B cell (primary cell): ENCODE measurements at regions not wholly inside any gene's neighbourhood (a gene's known extent, or its start where the extent isn't known, plus 50 kb on each side); places are given as distances from the start of the nearest gene placed in this dataset.

ENCODE experiments used
- ATAC-seq: fragments of 200-7000 bp; cut with Tn5 transposase; one replicate; pipeline ENCODE4 v1.10.0; 2021; ENCODE audit warnings: low read depth, mild to moderate bottlenecking, moderate number of reproducible peaks, moderate library complexity
- CTCF ChIA-PET: fragments of 350-600 bp; sonication (Branson Sonifier 250); formaldehyde crosslinking; loops from one replicate; lab custom pipeline; 2021; ENCODE audit warnings: antibody characterized with exemption, inconsistent platforms; lab: Charles Lee
- POLR2A ChIA-PET: fragments of 350-600 bp; sonication (Branson Sonifier 250); formaldehyde crosslinking; loops from one replicate; lab custom pipeline; 2021; ENCODE audit warnings: antibody characterized with exemption; lab: Charles Lee
- DNase-seq: peaks from one replicate; pipeline ENCODE4 v3.0.0; 2013
- H2AFZ ChIP-seq: 2 replicates; pipeline ENCODE4 v1.6.1; 2012; ENCODE audit warnings: mild to moderate bottlenecking, low read depth, low read length; ENCODE audit not compliant: insufficient read depth, poor library complexity, severe bottlenecking
- H3K27ac ChIP-seq, 2 donors: 1 replicate in 1 of 2; 2 replicates in 1 of 2; pipeline ENCODE4 v1.5.1; 2012 to 2013; ENCODE audit warnings: low read length in 2 of 2, mild to moderate bottlenecking in 2 of 2, moderate library complexity in 1 of 2
- H3K27me3 ChIP-seq, 4 experiments: fragments of 200-600 bp in 1 of 4; sonication (generic) in 1 of 4; replicated peaks in 1 of 4; 1 replicate in 2 of 4; 2 replicates in 2 of 4; pipeline versions ENCODE4 v1.6.1 to v1.7.0; 2013 to 2016; ENCODE audit warnings: low read length in 3 of 4, mild to moderate bottlenecking in 2 of 4, mixed read lengths in 1 of 4, moderate library complexity in 1 of 4; ENCODE audit not compliant: insufficient read depth in 4 of 4, control insufficient read depth in 3 of 4; ENCODE audit errors: control extremely low read depth in 1 of 4
- H3K36me3 ChIP-seq, 2 experiments: replicated peaks in 1 of 2; 1 replicate in 1 of 2; 2 replicates in 1 of 2; pipeline versions ENCODE4 v1.6.1 to v1.7.1; 2013; ENCODE audit warnings: low read length in 1 of 2; ENCODE audit not compliant: insufficient read depth in 2 of 2, control insufficient read depth in 1 of 2; ENCODE audit errors: control extremely low read depth in 1 of 2, extremely low read depth in 1 of 2
- H3K4me1 ChIP-seq, 2 donors: fragments of 200-600 bp in 1 of 2; sonication (generic) in 1 of 2; 1 replicate in 1 of 2; 2 replicates in 1 of 2; pipeline versions ENCODE4 v1.5.1 to v1.6.1; 2013 to 2017; ENCODE audit warnings: low read length in 2 of 2; ENCODE audit not compliant: control insufficient read depth in 2 of 2, insufficient read depth in 2 of 2
- H3K4me2 ChIP-seq: replicated peaks from 2 replicates; pipeline ENCODE3; 2012; ENCODE audit warnings: mild to moderate bottlenecking, low read depth, low read length; ENCODE audit not compliant: poor library complexity, severe bottlenecking
- H3K4me3 ChIP-seq, 5 experiments: fragments of 200-600 bp in 1 of 5; sonication (generic) in 1 of 5; 1 replicate in 3 of 5; 2 replicates in 2 of 5; pipeline versions ENCODE4 v1.5.1 to v1.7.0; 2011 to 2016; ENCODE audit warnings: low read length in 4 of 5, mild to moderate bottlenecking in 4 of 5, low read depth in 2 of 5, control low read depth in 1 of 5, moderate library complexity in 1 of 5; ENCODE audit not compliant: insufficient read depth in 1 of 5; ENCODE audit errors: control extremely low read depth in 1 of 5, extremely low read depth in 1 of 5
- H3K79me2 ChIP-seq: fragments of 200-600 bp; sonication (generic); one replicate; pipeline ENCODE4 v1.6.0; 2016; ENCODE audit warnings: low read length; ENCODE audit not compliant: control insufficient read depth, insufficient read depth
- H3K9ac ChIP-seq: fragments of 200-600 bp; sonication (generic); 2 replicates; pipeline ENCODE4 v1.6.1; 2017; ENCODE audit warnings: mild to moderate bottlenecking, low read length, moderate library complexity
- H3K9me3 ChIP-seq, 3 donors: one replicate each; pipeline versions ENCODE4 v1.6.1 to v1.7.1; 2013; ENCODE audit warnings: low read length in 2 of 3; ENCODE audit not compliant: control insufficient read depth in 2 of 3, insufficient read depth in 1 of 3; ENCODE audit errors: control extremely low read depth in 1 of 3
- H4K20me1 ChIP-seq: 2 replicates; pipeline ENCODE4 v1.6.0; 2012; ENCODE audit warnings: mild to moderate bottlenecking, low read length; ENCODE audit not compliant: insufficient read depth, control insufficient read depth, poor library complexity, severe bottlenecking
- H3K27ac Mint-ChIP-seq: one replicate; pipeline ENCODE4 v1.8.0; 2021; ENCODE audit warnings: mixed read lengths
- H3K27me3 Mint-ChIP-seq: one replicate; pipeline ENCODE4 v1.8.0; 2021; ENCODE audit warnings: mixed read lengths
- H3K4me1 Mint-ChIP-seq: one replicate; pipeline ENCODE4 v1.8.0; 2021; ENCODE audit warnings: mixed read lengths
- H3K4me3 Mint-ChIP-seq: one replicate; pipeline ENCODE4 v1.8.0; 2021; ENCODE audit warnings: mixed read lengths
- H3K9me3 Mint-ChIP-seq: one replicate; pipeline ENCODE4 v1.8.0; 2022; ENCODE audit warnings: mixed read lengths; ENCODE audit not compliant: insufficient read depth
- CTCF ChIP-seq: fragments of 200-600 bp; IDR thresholded peaks from one replicate; pipeline ENCODE4 v1.8.0; 2022; ENCODE audit warnings: antibody characterized with exemption, mild to moderate bottlenecking
- EZH2 ChIP-seq: IDR thresholded peaks from 2 replicates; pipeline ENCODE4 v1.6.1; 2012; ENCODE audit warnings: borderline replicate concordance, low read depth, mild to moderate bottlenecking, moderate library complexity, low read length; ENCODE audit not compliant: insufficient read depth, poor library complexity, severe bottlenecking
- intact Hi-C: fragments of 100-400 bp; cut with micrococcal nuclease; formaldehyde crosslinking; loops from one replicate; pipeline ENCODE4 v1.10.0; 2022

DNA sequence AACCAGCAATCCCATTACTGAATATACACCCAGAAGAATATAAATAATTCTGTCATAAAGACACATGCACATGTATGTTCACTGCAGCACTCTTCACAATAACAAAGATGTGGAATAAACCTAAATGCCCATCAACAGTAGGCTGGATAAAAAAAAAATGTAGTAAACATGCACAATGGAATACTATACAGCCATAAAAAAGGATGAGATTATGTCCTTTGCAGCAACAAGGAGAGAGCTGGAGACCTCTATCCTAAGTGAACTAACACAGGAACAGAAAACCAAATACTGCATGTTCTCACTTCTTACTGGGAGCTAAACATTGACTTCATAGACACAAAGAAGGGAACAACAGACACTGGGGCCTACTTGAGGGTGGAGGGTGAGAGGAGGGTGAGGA is 2067.7 kb downstream of the ARAP2 start:
- Histone ChIP-seq H2AFZ (no peak overlapping the region), H3K9me3 (no peaks in the 10 kb centered on the region), H3K79me2 (no peaks in the 10 kb centered on the region), H3K9ac (no peak overlapping the region), H3K27ac (no peak overlapping the region), H4K20me1 (no peaks in the 10 kb centered on the region), H3K4me2 (no peak overlapping the region), H3K4me1 (no peaks in the 10 kb centered on the region), H3K36me3 (no peaks in the 10 kb centered on the region), H3K4me3 (no peak overlapping the region), H3K27me3 (no peaks in the 10 kb centered on the region)
- ChIA-PET CTCF (no interaction called here), POLR2A (no interaction called here)
- ATAC-seq (no peak), DNase-seq (no peak)
- intact Hi-C loops = no loop called here
- H3K9me3 Mint-ChIP-seq = no peaks in the 10 kb centered on the region
- H3K27ac Mint-ChIP-seq = no peak overlapping the region
- H3K4me1 Mint-ChIP-seq = no peaks in the 10 kb centered on the region
- H3K27me3 Mint-ChIP-seq = no peaks in the 10 kb centered on the region
- TF ChIP-seq CTCF (no peak), EZH2 (no peak)
- H3K4me3 Mint-ChIP-seq = no peak overlapping the region

DNA sequence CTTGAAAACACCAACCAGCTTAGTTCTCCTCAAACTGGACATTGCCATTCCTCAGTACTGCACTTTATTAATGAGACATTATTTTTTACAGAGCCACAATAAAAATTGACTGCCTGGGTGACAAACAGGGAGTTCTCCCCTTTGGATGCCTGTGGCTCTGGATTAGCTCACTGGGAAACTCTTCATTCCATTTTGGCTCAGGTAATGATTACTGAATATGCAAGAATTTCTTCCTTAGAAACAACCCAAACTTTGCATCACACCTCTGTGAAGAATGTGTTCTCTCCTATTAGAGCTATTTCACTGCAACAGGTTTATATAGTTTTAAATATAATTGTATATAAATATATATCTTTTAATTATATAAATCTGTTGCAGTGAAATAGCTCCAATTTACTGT is 2065.8 kb downstream of the ARAP2 start:
- POLR2A ChIA-PET = no interaction called here
- no peak overlapping the region for H2AFZ ChIP-seq

More for the DNA sequence above, 2065.8 kb downstream of the ARAP2 start:
- H3K9me3 ChIP-seq = no peaks in the 10 kb centered on the region
- H4K20me1 ChIP-seq = no peaks in the 10 kb centered on the region
- DNase-seq (no peak), ATAC-seq (no peak)
- no peak overlapping the region for H3K4me3 Mint-ChIP-seq
- no peaks in the 10 kb centered on the region for H3K36me3 ChIP-seq
- no peaks in the 10 kb centered on the region for H3K27me3 Mint-ChIP-seq
- CTCF ChIA-PET = no interaction called here
- H3K4me1 Mint-ChIP-seq = no peaks in the 10 kb centered on the region
- peaks cover 5% of the 10 kb centered on the region for H3K9me3 Mint-ChIP-seq
- H3K4me3 ChIP-seq = no peak overlapping the region
- intact Hi-C loops = loop anchor here (2.0 kb wide), 1 partner anchor 60 kb away; no protein-coding TSS in a partner anchor
- no peaks in the 10 kb centered on the region for H3K4me1 ChIP-seq
- no peaks in the 10 kb centered on the region for H3K27me3 ChIP-seq
- H3K9ac ChIP-seq = no peak overlapping the region
- no peak overlapping the region for H3K4me2 ChIP-seq
- H3K27ac ChIP-seq = no peak overlapping the region
- TF ChIP-seq EZH2 (no peak), CTCF (no peak)
- no peak overlapping the region for H3K27ac Mint-ChIP-seq
- no peaks in the 10 kb centered on the region for H3K79me2 ChIP-seq
